ENCODE measurements at regions not wholly inside any gene's neighbourhood (a gene's known extent, or its start where the extent isn't known, plus 50 kb on each side); places are given as distances from the start of the nearest gene placed in this dataset.

DNA sequence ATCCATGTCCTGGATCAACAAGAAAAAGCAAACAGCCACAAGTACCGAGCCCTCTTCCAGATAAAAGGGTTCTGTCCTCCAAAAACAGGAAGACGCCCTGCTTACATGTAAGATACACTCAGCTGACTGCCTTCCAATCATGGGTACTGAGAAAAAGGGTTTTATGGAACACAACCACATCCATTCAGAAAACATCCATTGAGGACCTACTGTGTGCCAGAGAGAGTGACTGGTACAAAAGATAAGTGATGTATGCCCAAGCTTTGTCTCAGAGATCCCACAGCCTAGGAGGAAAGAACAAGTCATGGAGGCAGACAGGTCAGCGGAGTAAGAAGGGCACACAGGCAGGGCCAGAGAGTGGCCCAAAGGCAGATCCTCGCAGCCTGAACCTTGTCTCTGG lies 94.8 kb upstream of the SSTR4 start:
- CTCF ChIA-PET, result no interaction called here
- DNase-seq (ENCODE audit: extremely low spot score), result no peak
- TF ChIP-seq SP1 (IDR thresholded peaks at IDR 0.05) (no peak), LEF1 (IDR thresholded peaks at IDR 0.05; ENCODE audit: borderline replicate concordance) (no peak), HDGF (IDR thresholded peaks at IDR 0.05; ENCODE audit: borderline replicate concordance) (no peak), CTBP1 (IDR thresholded peaks at IDR 0.05; ENCODE audit: borderline replicate concordance) (no peak), ARNT (IDR thresholded peaks at IDR 0.05) (no peak)
- POLR2A ChIA-PET, result no interaction called here

DNA sequence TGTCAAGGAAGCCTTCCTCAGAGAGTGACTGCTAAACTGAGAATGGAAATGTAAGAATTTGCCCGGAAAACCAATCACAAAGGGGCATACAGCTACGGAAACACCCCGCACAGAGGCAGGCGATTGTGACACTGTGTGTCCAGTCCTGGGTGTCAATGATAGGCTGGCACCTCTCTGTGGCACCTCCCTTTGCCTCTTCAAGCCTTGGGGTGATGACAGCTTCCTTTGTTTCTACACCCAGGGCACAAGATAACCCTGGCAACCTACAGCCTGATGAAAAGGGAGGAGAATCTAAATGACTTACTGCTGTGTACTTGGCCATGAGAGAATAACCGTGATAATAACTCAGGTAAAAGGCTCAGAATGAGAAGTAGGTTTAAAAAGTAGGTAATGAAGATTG lies 93.6 kb upstream of the SSTR4 start:
- POLR2A ChIA-PET, result no interaction called here
- TF ChIP-seq, protein P1, sequence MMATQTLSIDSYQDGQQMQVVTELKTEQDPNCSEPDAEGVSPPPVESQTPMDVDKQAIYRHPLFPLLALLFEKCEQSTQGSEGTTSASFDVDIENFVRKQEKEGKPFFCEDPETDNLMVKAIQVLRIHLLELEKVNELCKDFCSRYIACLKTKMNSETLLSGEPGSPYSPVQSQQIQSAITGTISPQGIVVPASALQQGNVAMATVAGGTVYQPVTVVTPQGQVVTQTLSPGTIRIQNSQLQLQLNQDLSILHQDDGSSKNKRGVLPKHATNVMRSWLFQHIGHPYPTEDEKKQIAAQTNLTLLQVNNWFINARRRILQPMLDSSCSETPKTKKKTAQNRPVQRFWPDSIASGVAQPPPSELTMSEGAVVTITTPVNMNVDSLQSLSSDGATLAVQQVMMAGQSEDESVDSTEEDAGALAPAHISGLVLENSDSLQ (IDR thresholded peaks at IDR 0.05), result no peak
- TF ChIP-seq ARNT (IDR thresholded peaks at IDR 0.05) (no peak), SUZ12 (IDR thresholded peaks at IDR 0.05) (no peak)
- DNase-seq (ENCODE audit: extremely low spot score), result no peak
- CTCF ChIA-PET, result no interaction called here

DNA sequence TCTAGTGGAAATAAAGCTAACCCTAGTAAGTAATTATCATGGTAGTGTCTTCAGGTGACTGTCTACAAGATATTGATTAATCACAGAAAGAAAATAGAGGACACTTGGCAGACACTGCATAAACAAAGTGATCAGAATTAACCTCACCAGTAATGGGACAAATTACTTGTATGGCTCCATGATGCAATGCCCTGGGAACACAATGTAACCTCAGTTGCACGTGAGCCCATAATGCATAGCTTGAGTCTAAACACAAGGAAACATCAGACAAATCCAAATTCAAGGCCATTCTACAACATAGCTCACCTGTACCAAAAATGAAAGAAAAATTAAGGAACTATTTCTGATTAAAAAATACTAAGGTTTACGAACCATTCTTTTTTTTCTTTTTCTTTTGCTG lies 92.4 kb upstream of the SSTR4 start:
- TF ChIP-seq, protein P1 (IDR thresholded peaks at IDR 0.05), result no peak
- no peak for TF ChIP-seq SP1 (IDR thresholded peaks at IDR 0.05)
- no peak for TF ChIP-seq NFRKB (IDR thresholded peaks at IDR 0.05)
- no peak for TF ChIP-seq FOXA1 (IDR thresholded peaks at IDR 0.05)
- TF ChIP-seq CTBP1 (IDR thresholded peaks at IDR 0.05; ENCODE audit: borderline replicate concordance), result no peak
- TF ChIP-seq FOXM1 (IDR thresholded peaks at IDR 0.05; ENCODE audit: borderline replicate concordance), result no peak
- TF ChIP-seq LEF1 (IDR thresholded peaks at IDR 0.05; ENCODE audit: borderline replicate concordance), result no peak
- TF ChIP-seq L3MBTL2 (conservative IDR thresholded peaks at IDR 0.05), result no peak
- no peak for TF ChIP-seq FOXK2 (IDR thresholded peaks at IDR 0.05)
- no peak for TF ChIP-seq ZNF384 (IDR thresholded peaks at IDR 0.05)
- TF ChIP-seq BHLHE40 (IDR thresholded peaks at IDR 0.05; ENCODE audit: borderline replicate concordance), result no peak
- no peak for TF ChIP-seq TARDBP (IDR thresholded peaks at IDR 0.05)
- no peak for TF ChIP-seq ARNT (IDR thresholded peaks at IDR 0.05)
- TF ChIP-seq HDGF (IDR thresholded peaks at IDR 0.05; ENCODE audit: borderline replicate concordance), result no peak
- TF ChIP-seq SUZ12 (IDR thresholded peaks at IDR 0.05), result no peak
- no peak for TF ChIP-seq ELF4 (IDR thresholded peaks at IDR 0.05)
- DNase-seq (ENCODE audit: extremely low spot score), result no peak
- POLR2A ChIA-PET, result no interaction called here
- CTCF ChIA-PET, result no interaction called here

DNA sequence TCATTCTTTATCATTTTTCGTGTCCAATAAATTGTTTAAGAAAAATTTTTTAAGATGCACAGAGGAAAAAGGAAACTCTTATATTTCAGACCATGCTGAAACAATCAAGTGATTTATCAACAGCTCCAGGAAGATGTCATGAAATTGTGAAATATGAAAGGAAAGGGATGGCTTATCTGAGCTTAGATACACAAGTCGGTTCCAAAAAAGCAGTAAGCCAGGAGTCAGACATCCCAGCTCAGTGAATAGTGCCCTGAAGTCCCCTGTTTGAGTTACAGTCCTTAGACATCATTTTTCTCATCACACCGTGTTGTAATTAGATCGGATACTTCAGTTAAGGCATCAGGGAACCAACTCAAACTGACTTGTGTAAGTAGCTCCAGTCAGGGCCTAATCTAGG lies 91.0 kb upstream of the SSTR4 start:
- CTCF ChIA-PET, result no interaction called here
- DNase-seq (ENCODE audit: extremely low spot score), result no peak
- no peak for TF ChIP-seq SUZ12 (IDR thresholded peaks at IDR 0.05)
- POLR2A ChIA-PET, result no interaction called here

DNA sequence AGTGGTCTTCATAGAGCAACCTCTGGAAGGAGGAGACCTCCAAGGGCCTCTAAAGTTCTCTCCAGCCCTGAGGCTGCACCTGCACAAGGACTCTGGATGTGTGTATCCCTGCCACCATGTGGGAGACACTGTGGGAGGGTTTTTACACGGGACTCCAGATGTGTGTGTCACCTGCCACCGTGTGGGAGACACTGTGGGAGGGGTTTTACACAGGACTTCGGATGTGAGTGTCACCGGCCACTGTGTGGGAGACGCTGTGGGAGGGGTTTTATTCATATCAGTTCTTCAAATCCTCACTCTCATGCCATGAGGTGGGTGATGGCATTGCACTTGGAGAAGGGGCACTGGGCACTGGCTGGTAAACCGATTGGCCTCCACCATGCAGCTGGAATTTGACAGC lies 90.2 kb upstream of the SSTR4 start:
- no peak for DNase-seq (ENCODE audit: extremely low spot score)
- TF ChIP-seq FOXK2 (IDR thresholded peaks at IDR 0.05), result no peak
- no peak for TF ChIP-seq TARDBP (IDR thresholded peaks at IDR 0.05)
- TF ChIP-seq ELF4 (IDR thresholded peaks at IDR 0.05), result no peak
- TF ChIP-seq CTBP1 (IDR thresholded peaks at IDR 0.05; ENCODE audit: borderline replicate concordance), result no peak
- no peak for TF ChIP-seq NFRKB (IDR thresholded peaks at IDR 0.05)
- TF ChIP-seq ARNT (IDR thresholded peaks at IDR 0.05), result no peak
- no peak for TF ChIP-seq SUZ12 (IDR thresholded peaks at IDR 0.05)
- no peak for TF ChIP-seq FOXM1 (IDR thresholded peaks at IDR 0.05; ENCODE audit: borderline replicate concordance)
- TF ChIP-seq SP1 (IDR thresholded peaks at IDR 0.05), result no peak
- no peak for TF ChIP-seq FOXA1 (IDR thresholded peaks at IDR 0.05)
- TF ChIP-seq ZNF384 (IDR thresholded peaks at IDR 0.05), result no peak
- TF ChIP-seq HDGF (IDR thresholded peaks at IDR 0.05; ENCODE audit: borderline replicate concordance), result no peak
- TF ChIP-seq LEF1 (IDR thresholded peaks at IDR 0.05; ENCODE audit: borderline replicate concordance), result no peak
- TF ChIP-seq, protein P1 (IDR thresholded peaks at IDR 0.05), result no peak
- TF ChIP-seq L3MBTL2 (conservative IDR thresholded peaks at IDR 0.05), result no peak
- ChIA-PET POLR2A (no interaction called here), CTCF (no interaction called here)

DNA sequence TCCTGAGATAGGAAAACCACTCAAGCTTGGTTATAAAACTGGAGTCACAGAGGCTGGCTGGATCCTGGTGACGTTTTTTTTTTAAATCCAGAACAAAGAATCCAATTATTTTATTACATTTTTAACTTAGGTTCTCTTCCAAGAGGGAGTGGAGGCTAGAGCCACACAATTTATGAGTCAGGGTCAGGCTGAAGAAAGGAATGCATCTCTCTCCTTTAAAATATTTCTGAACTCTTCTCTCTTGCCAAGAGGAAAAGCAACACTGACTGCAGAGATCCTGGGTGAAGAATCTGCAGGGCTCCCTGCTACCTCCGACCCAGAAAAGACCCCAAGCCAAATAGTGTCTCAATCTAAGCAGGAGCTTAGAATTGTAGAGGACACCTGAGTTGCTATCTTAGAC lies 88.5 kb upstream of the SSTR4 start:
- TF ChIP-seq SUZ12 (IDR thresholded peaks at IDR 0.05) (no peak), L3MBTL2 (conservative IDR thresholded peaks at IDR 0.05) (no peak), NFRKB (IDR thresholded peaks at IDR 0.05) (no peak), FOXK2 (IDR thresholded peaks at IDR 0.05) (no peak), BHLHE40 (IDR thresholded peaks at IDR 0.05; ENCODE audit: borderline replicate concordance) (no peak), ARNT (IDR thresholded peaks at IDR 0.05) (no peak), FOXA1 (IDR thresholded peaks at IDR 0.05) (no peak), FOXM1 (IDR thresholded peaks at IDR 0.05; ENCODE audit: borderline replicate concordance) (no peak), SP1 (IDR thresholded peaks at IDR 0.05) (no peak), CTBP1 (IDR thresholded peaks at IDR 0.05; ENCODE audit: borderline replicate concordance) (no peak), ELF4 (IDR thresholded peaks at IDR 0.05) (no peak), ZNF384 (IDR thresholded peaks at IDR 0.05) (no peak), HDGF (IDR thresholded peaks at IDR 0.05; ENCODE audit: borderline replicate concordance) (no peak)
- TF ChIP-seq, protein P1 (IDR thresholded peaks at IDR 0.05), result no peak
- no peak for DNase-seq (ENCODE audit: extremely low spot score)
- ChIA-PET POLR2A (no interaction called here), CTCF (no interaction called here)

All from HEK293T (cell line).